Tibial nerve (tissue), 4 donors: ENCODE measurements at regions not wholly inside any gene's neighbourhood (a gene's known extent, or its start where the extent isn't known, plus 50 kb on each side); places are given as distances from the start of the nearest gene placed in this dataset.

Experiments used
- EP300 ChIP-seq, 2 donors: sonication (generic); formaldehyde crosslinking; IDR thresholded peaks; one replicate each; pipeline ENCODE4 v1.6.1; 2017; ENCODE audit warnings: antibody characterized with exemption in 2 of 2, mild to moderate bottlenecking in 1 of 2
- TF ChIP-seq, protein P1 (sequence below), 5 experiments: fragments of 200-600 bp in 3 of 5; fragments of 450-650 bp in 2 of 5; sonication (generic) in 3 of 5; IDR thresholded peaks; one replicate each; pipeline ENCODE4 v1.5.1; 2016 to 2019; ENCODE audit warnings: antibody characterized with exemption in 5 of 5, mild to moderate bottlenecking in 3 of 5, moderate library complexity in 2 of 5

GRCh38 chr10:28082316-28082715, 83.4 kb upstream of the ODAD2 start:
- no peak for TF ChIP-seq EP300 (IDR thresholded peaks at IDR 0.05)
- TF ChIP-seq, protein P1, sequence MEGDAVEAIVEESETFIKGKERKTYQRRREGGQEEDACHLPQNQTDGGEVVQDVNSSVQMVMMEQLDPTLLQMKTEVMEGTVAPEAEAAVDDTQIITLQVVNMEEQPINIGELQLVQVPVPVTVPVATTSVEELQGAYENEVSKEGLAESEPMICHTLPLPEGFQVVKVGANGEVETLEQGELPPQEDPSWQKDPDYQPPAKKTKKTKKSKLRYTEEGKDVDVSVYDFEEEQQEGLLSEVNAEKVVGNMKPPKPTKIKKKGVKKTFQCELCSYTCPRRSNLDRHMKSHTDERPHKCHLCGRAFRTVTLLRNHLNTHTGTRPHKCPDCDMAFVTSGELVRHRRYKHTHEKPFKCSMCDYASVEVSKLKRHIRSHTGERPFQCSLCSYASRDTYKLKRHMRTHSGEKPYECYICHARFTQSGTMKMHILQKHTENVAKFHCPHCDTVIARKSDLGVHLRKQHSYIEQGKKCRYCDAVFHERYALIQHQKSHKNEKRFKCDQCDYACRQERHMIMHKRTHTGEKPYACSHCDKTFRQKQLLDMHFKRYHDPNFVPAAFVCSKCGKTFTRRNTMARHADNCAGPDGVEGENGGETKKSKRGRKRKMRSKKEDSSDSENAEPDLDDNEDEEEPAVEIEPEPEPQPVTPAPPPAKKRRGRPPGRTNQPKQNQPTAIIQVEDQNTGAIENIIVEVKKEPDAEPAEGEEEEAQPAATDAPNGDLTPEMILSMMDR (IDR thresholded peaks at IDR 0.05): no peak
